ENCODE measurements at regions not wholly inside any gene's neighbourhood (a gene's known extent, or its start where the extent isn't known, plus 50 kb on each side); places are given as distances from the start of the nearest gene placed in this dataset.
"Not testable (repeated sequence)": the region's sequence is repeated elsewhere in the genome, so short reads cannot be mapped to it uniquely, and the experiment has no call there.

DNA sequence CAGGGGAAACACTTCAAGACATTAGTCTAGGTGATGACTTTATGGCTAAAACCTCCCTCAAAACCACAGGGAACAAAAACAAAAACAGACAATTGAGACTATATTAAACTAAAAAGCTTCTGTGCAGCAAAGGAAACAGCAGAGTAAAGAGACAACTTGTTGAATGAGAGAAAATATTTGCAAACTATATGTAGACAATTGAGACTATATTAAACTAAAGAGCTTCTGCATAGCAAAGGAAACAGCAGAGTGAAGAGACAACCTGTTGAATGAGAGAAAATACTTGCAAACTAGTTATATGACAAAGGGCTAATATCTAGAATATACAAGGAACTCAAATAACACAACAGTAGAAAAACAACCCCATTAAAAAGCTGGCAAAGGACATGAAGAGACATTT lies 136.4 kb downstream of the IBTK start:
- TF ChIP-seq CTCF (IDR thresholded peaks at IDR 0.05) (no peak), POLR2A (IDR thresholded peaks at IDR 0.05) (no peak)
- Histone ChIP-seq H3K9me3 (peaks cover 0 to 25% (median 3%) of the 10 kb centered on the region in 12 donors), H3K4me1 (peaks cover 0 to 7% (median 0%) of the 10 kb centered on the region in 12 donors), H3K27ac (no peak overlapping the region), H3K27me3 (no peaks in the 10 kb centered on the region), H3K36me3 (no peaks in the 10 kb centered on the region), H3K4me3 (no peak overlapping the region)
- intact Hi-C loops (cut with DNase I), result no loop called here
- DNase-seq (no peak), ATAC-seq (no peak)

DNA sequence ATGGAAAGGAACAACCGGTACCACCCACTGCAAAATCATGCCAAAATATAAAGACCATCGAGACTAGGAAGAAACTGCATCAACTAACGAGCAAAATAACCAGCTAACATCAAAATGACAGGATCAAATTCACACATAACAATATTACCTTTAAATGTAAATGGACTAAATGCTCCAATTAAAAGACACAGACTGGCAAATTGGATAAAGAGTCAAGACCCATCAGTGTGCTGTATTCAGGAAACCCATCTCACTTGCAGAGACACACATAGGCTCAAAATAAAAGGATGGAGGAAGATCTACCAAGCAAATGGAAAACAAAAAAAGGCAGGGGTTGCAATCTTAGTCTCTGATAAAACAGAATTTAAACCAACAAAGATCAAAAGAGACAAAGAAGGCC lies 144.4 kb downstream of the IBTK start:
- ATAC-seq; H3K36me3 ChIP-seq; H3K4me3 ChIP-seq; intact Hi-C loops (cut with DNase I); H3K27ac ChIP-seq; H3K27me3 ChIP-seq; DNase-seq; H3K4me1 ChIP-seq: not testable (repeated sequence)
- 89 to 94% (median 92%) methylated on average over 3 of the region's 3 CpGs for WGBS, 4 donors
- peaks cover 0 to 13% (median 0%) of the 10 kb centered on the region in 12 donors for H3K9me3 ChIP-seq

DNA sequence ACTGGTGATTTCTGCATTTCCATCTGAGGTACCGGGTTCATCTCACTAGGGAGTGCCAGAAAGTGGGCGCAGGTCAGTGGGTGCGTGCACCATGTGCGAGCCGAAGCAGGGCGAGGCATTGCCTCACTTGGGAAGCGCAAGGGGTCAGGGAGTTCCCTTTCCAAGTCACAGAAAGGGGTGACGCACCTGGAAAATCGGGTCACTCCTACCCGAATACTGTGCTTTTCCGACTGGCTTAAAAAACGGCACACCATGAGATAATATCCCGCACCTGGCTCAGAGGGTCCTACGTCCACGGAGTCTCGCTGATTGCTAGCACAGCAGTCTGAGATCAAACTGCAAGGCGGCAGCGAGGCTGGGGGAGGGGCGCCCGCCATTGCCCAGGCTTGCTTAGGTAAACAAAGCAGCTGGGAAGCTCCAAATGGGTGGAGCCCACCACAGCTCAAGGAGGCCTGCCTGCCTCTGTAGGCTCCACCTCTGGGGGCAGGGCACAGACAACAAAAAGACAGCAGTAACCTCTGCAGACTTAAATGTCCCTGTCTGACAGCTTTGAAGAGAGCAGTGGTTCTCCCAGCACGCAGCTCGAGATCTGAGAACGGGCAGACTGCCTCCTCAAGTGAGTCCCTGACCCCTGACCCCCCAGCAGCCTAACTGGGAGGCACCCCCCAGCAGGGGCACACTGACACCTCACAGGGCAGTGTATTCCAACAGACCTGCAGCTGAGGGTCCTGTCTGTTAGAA lies 146.0 kb downstream of the IBTK start:
- intact Hi-C loops (cut with DNase I); DNase-seq: not testable (repeated sequence)
- peaks cover 0 to 13% (median 0%) of the 10 kb centered on the region in 12 donors for H3K9me3 ChIP-seq

DNA sequence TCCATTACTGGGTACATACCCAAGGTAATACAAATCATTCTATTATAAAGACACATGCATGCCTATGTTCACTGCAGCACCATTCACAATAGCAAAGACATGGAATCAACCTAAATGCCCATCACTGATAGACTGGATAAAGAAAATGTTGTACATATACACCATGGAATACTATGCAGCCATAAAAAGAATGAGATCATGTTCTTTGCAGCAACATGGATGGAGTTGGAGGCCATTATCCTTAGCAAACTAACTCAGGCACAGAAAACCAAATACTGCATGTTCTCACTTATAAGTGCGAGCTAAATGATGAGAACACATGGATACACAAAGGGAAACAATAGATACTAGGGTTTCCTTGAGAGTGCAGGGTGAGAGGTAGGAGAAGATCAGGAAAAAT lies 146.8 kb downstream of the IBTK start:
- DNase-seq; H3K36me3 ChIP-seq; ATAC-seq; H3K4me1 ChIP-seq; intact Hi-C loops (cut with DNase I); H3K27me3 ChIP-seq; H3K4me3 ChIP-seq; H3K27ac ChIP-seq: not testable (repeated sequence)
- H3K9me3 ChIP-seq, result peaks cover 0 to 12% (median 0%) of the 10 kb centered on the region in 12 donors
- 87 to 96% (median 93%) methylated on average over 1 of the region's 1 CpG for WGBS, 4 donors

More for the DNA sequence above, 146.0 kb downstream of the IBTK start:
- ATAC-seq, H3K27me3 ChIP-seq, H3K27ac ChIP-seq, H3K36me3 ChIP-seq, H3K4me1 ChIP-seq, H3K4me3 ChIP-seq: not testable (repeated sequence)
- WGBS, 4 donors, result 77 to 84% (median 81%) methylated on average over 23 of the region's 23 CpGs

- Histone ChIP-seq H3K9me3 (peaks cover 0 to 9% (median 0%) of the 10 kb centered on the region in 12 donors), H3K27me3 (no peaks in the 10 kb centered on the region), H3K4me1 (no peaks in the 10 kb centered on the region), H3K36me3 (no peaks in the 10 kb centered on the region), H3K4me3 (no peak overlapping the region), H3K27ac (no peak overlapping the region)
- no peak for ATAC-seq
- no peak for DNase-seq
- TF ChIP-seq POLR2A (IDR thresholded peaks at IDR 0.05), result no peak
- TF ChIP-seq CTCF (IDR thresholded peaks at IDR 0.05), result no peak
- WGBS, 4 donors, result 82 to 91% (median 87%) methylated on average over 2 of the region's 2 CpGs
- intact Hi-C loops (cut with DNase I), result no loop called here
These were observed 149.9 kb downstream of the IBTK start for GRCh38 chr6:82097676-82098075.

DNA sequence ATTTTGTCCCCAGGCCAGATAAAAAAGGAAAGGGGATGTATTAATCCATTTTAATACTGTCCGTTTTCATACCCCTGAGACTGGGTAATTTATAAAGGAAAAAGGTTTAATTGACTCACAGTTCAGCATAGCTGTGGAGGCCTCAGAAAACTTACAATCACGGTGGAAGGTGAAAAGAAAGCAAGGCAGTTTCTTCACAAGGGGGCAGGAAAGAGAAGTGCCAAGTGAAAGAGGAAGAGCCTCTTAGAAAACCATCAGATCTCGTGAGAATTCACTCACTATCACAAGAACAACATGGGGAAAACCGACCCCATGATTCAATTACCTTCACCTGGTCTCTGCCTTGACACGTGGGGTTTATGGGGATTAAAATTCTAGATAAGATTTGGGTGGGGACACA lies 152.5 kb downstream of the IBTK start:
- ATAC-seq (no peak), DNase-seq (no peak)
- intact Hi-C loops (cut with DNase I), result no loop called here
- peaks cover 0 to 7% (median 0%) of the 10 kb centered on the region in 12 donors for H3K9me3 ChIP-seq
- no peak overlapping the region for H3K27ac ChIP-seq
- 48 to 56% (median 52%) methylated on average over 5 of the region's 5 CpGs for WGBS, 4 donors
- H3K27me3 ChIP-seq, result no peaks in the 10 kb centered on the region
- no peak overlapping the region for H3K4me3 ChIP-seq
- no peaks in the 10 kb centered on the region for H3K36me3 ChIP-seq
- no peaks in the 10 kb centered on the region for H3K4me1 ChIP-seq
- TF ChIP-seq POLR2A (IDR thresholded peaks at IDR 0.05) (no peak), CTCF (IDR thresholded peaks at IDR 0.05) (no peak)
